ENCODE measurements at regions not wholly inside any gene's neighbourhood (a gene's known extent, or its start where the extent isn't known, plus 50 kb on each side); places are given as distances from the start of the nearest gene placed in this dataset.
"Not testable (repeated sequence)": the region's sequence is repeated elsewhere in the genome, so short reads cannot be mapped to it uniquely, and the experiment has no call there.

- DNase-seq, result no peak
Measured at GRCh38 chr6:17012421-17013225, 89.2 kb upstream of the STMND1 start.

GRCh38 chr6:17011985-17012384, 89.9 kb upstream of the STMND1 start:
- no peak for DNase-seq

GRCh38 chr6:17007749-17008148, 94.1 kb upstream of the STMND1 start:
- no peak for DNase-seq

GRCh38 chr6:17006543-17006942, 95.3 kb upstream of the STMND1 start:
- no peak for DNase-seq

- no peak for DNase-seq
Measured at GRCh38 chr6:17004269-17004668, 97.6 kb upstream of the STMND1 start.

GRCh38 chr6:17002123-17002522, 99.7 kb upstream of the STMND1 start:
- DNase-seq, result no peak

GRCh38 chr6:17001188-17001587, 100.7 kb upstream of the STMND1 start:
- DNase-seq, result no peak

- DNase-seq, result no peak
Measured at GRCh38 chr6:16999491-17000436, 102.1 kb upstream of the STMND1 start.

GRCh38 chr6:16998461-16998860, 103.4 kb upstream of the STMND1 start:
- DNase-seq, result no peak

GRCh38 chr6:16995511-16996250, 106.2 kb upstream of the STMND1 start:
- no peak for DNase-seq

- DNase-seq, result no peak
Measured at GRCh38 chr6:16993396-16993795, 108.5 kb upstream of the STMND1 start.

GRCh38 chr6:16991981-16992629, 109.7 kb upstream of the STMND1 start:
- no peak for DNase-seq

- DNase-seq, result not testable (repeated sequence)
Measured at GRCh38 chr6:16989976-16990375, 111.9 kb upstream of the STMND1 start.

- no peak for DNase-seq
Measured at GRCh38 chr6:16989382-16989781, 112.5 kb upstream of the STMND1 start.

GRCh38 chr6:16987996-16988395, 113.9 kb upstream of the STMND1 start:
- DNase-seq, result no peak

GRCh38 chr6:16985513-16986284, 116.2 kb upstream of the STMND1 start:
- DNase-seq, result no peak

GRCh38 chr6:16982807-16983206, 119.0 kb upstream of the STMND1 start:
- DNase-seq, result no peak

GRCh38 chr6:16979677-16980370, 122.0 kb upstream of the STMND1 start:
- no peak for DNase-seq

- DNase-seq, result no peak
Measured at GRCh38 chr6:16978686-16979085, 123.2 kb upstream of the STMND1 start.

GRCh38 chr6:16976385-16977183, 125.3 kb upstream of the STMND1 start:
- DNase-seq, result no peak
